Neural crest cell (in vitro differentiated cells): ENCODE measurements at regions not wholly inside any gene's neighbourhood (a gene's known extent, or its start where the extent isn't known, plus 50 kb on each side); places are given as distances from the start of the nearest gene placed in this dataset.

ENCODE experiments used
- DNase-seq: peaks from one replicate; pipeline ENCODE4 v3.0.0; 2021; ENCODE audit warnings: low read depth, mixed read lengths, low spot score
- H3K27ac Mint-ChIP-seq: one replicate; pipeline ENCODE4 v1.8.0; 2021; ENCODE audit warnings: mild to moderate bottlenecking, mixed read lengths; ENCODE audit not compliant: unreplicated experiment
- H3K27me3 Mint-ChIP-seq: 2 replicates; pipeline ENCODE4 v1.8.0; 2021; ENCODE audit warnings: low read depth, mild to moderate bottlenecking, mixed read lengths
- H3K36me3 Mint-ChIP-seq: 2 replicates; pipeline ENCODE4 v1.8.0; 2021; ENCODE audit warnings: low read depth, mild to moderate bottlenecking, mixed read lengths
- H3K4me1 Mint-ChIP-seq: 2 replicates; pipeline ENCODE4 v1.8.0; 2021; ENCODE audit warnings: mixed read lengths
- H3K4me3 Mint-ChIP-seq: one replicate; pipeline ENCODE4 v1.8.0; 2021; ENCODE audit warnings: mild to moderate bottlenecking, mixed read lengths
- H3K9me3 Mint-ChIP-seq: 2 replicates; pipeline ENCODE4 v1.8.0; 2021; ENCODE audit warnings: mixed read lengths
- CTCF ChIP-seq: fragments of 200-600 bp; sonication (generic); conservative IDR thresholded peaks from 2 replicates; pipeline ENCODE4 v1.5.0; 2021; ENCODE audit warnings: antibody characterized with exemption, mild to moderate bottlenecking

- H3K4me3 Mint-ChIP-seq, result no peak overlapping the region
- H3K27me3 Mint-ChIP-seq, result no peaks in the 10 kb centered on the region
- H3K27ac Mint-ChIP-seq, result no peak overlapping the region
- H3K36me3 Mint-ChIP-seq, result no peaks in the 10 kb centered on the region
- no peak for TF ChIP-seq CTCF
- H3K4me1 Mint-ChIP-seq, result peaks cover 5% of the 10 kb centered on the region
- no peak for DNase-seq
- H3K9me3 Mint-ChIP-seq, result no peaks in the 10 kb centered on the region
Measured at GRCh38 chr1:213684454-213684853, 303.3 kb upstream of the PROX1 start.

GRCh38 chr1:213685992-213686582, 301.7 kb upstream of the PROX1 start:
- H3K9me3 Mint-ChIP-seq, result no peaks in the 10 kb centered on the region
- no peak for TF ChIP-seq CTCF
- H3K27me3 Mint-ChIP-seq, result no peaks in the 10 kb centered on the region
- H3K4me1 Mint-ChIP-seq, result peaks cover 16% of the 10 kb centered on the region
- no peak overlapping the region for H3K4me3 Mint-ChIP-seq
- H3K36me3 Mint-ChIP-seq, result no peaks in the 10 kb centered on the region
- DNase-seq, result no peak
- H3K27ac Mint-ChIP-seq, result no peak overlapping the region

GRCh38 chr1:213686983-213687382, 300.8 kb upstream of the PROX1 start:
- DNase-seq, result no peak
- Mint-ChIP-seq H3K27ac (no peak overlapping the region), H3K27me3 (no peaks in the 10 kb centered on the region), H3K9me3 (no peaks in the 10 kb centered on the region), H3K36me3 (no peaks in the 10 kb centered on the region), H3K4me1 (peaks cover 16% of the 10 kb centered on the region), H3K4me3 (no peak overlapping the region)
- no peak for TF ChIP-seq CTCF

- TF ChIP-seq CTCF, result no peak
- Mint-ChIP-seq H3K27me3 (no peaks in the 10 kb centered on the region), H3K4me3 (no peak overlapping the region), H3K4me1 (peaks cover 16% of the 10 kb centered on the region), H3K9me3 (no peaks in the 10 kb centered on the region), H3K36me3 (no peaks in the 10 kb centered on the region), H3K27ac (no peak overlapping the region)
- DNase-seq, result no peak
Measured at GRCh38 chr1:213687832-213688231, 299.9 kb upstream of the PROX1 start.

- no peaks in the 10 kb centered on the region for H3K9me3 Mint-ChIP-seq
- no peak overlapping the region for H3K4me3 Mint-ChIP-seq
- no peak for TF ChIP-seq CTCF
- DNase-seq, result no peak
- H3K27me3 Mint-ChIP-seq, result no peaks in the 10 kb centered on the region
- peaks cover 21% of the 10 kb centered on the region for H3K4me1 Mint-ChIP-seq
- no peaks in the 10 kb centered on the region for H3K36me3 Mint-ChIP-seq
- no peak overlapping the region for H3K27ac Mint-ChIP-seq
Measured at GRCh38 chr1:213688655-213689054, 299.1 kb upstream of the PROX1 start.
